PC-3 (cell line): ENCODE measurements at regions not wholly inside any gene's neighbourhood (a gene's known extent, or its start where the extent isn't known, plus 50 kb on each side); places are given as distances from the start of the nearest gene placed in this dataset.

Experiments used
- ATAC-seq: fragments of 200-7000 bp; cut with Tn5 transposase; 2 replicates; pipeline ENCODE4 v1.9.1; 2020; ENCODE audit warnings: mild to moderate bottlenecking, moderate library complexity
- BruUV-seq: library from RNA; stranded (reverse); fragments of 400-500 nt; replicated peaks from 2 replicates; lab custom pipeline; 2021; lab: Mats Ljungman, UMichigan
- CTCF ChIA-PET: fragments of 300-600 bp; sonication (Branson Sonifier 250); formaldehyde crosslinking; loops from one replicate; lab custom pipeline; 2022; ENCODE audit warnings: antibody characterized with exemption; lab: Charles Lee
- POLR2A ChIA-PET: fragments of 300-600 bp; sonication (Branson Sonifier 250); formaldehyde crosslinking; loops from one replicate; lab custom pipeline; 2022; ENCODE audit warnings: antibody characterized with exemption; ENCODE audit not compliant: unreplicated experiment; lab: Charles Lee
- DNase-seq: peaks from one replicate; pipeline ENCODE4 v3.0.0-alpha.2; 2015
- H2AFZ ChIP-seq: fragments of 300-600 bp; sonication (generic); 2 replicates; pipeline ENCODE4 v1.6.0; 2016; ENCODE audit warnings: antibody characterized with exemption, low read length
- H3F3A ChIP-seq: fragments of 300-600 bp; sonication (generic); one replicate; pipeline ENCODE4 v1.6.0; 2017; ENCODE audit warnings: antibody characterized with exemption, low read length, control low read depth, mild to moderate bottlenecking; ENCODE audit not compliant: unreplicated experiment
- H3K27ac ChIP-seq: fragments of 300-600 bp; sonication (generic); 2 replicates; pipeline ENCODE4 v1.5.1; 2016; ENCODE audit warnings: mild to moderate bottlenecking, low read length
- H3K27me3 ChIP-seq: fragments of 300-600 bp; sonication (generic); 2 replicates; pipeline ENCODE4 v1.6.1; 2016; ENCODE audit warnings: low read length, mixed read lengths
- H3K36me3 ChIP-seq: fragments of 300-600 bp; sonication (generic); 2 replicates; pipeline ENCODE4 v1.6.1; 2016; ENCODE audit warnings: low read depth, mixed run types, low read length, mixed read lengths
- H3K4me1 ChIP-seq: fragments of 300-600 bp; sonication (generic); 2 replicates; pipeline ENCODE4 v1.5.1; 2016; ENCODE audit warnings: low read length; ENCODE audit not compliant: insufficient read depth
- H3K4me2 ChIP-seq: fragments of 300-600 bp; sonication (generic); 2 replicates; pipeline ENCODE4 v1.6.0; 2016; ENCODE audit warnings: low read length
- H3K4me3 ChIP-seq: fragments of 300-600 bp; sonication (generic); 2 replicates; pipeline ENCODE4 v1.5.1; 2016; ENCODE audit warnings: mild to moderate bottlenecking, low read length, mixed read lengths
- H3K79me2 ChIP-seq: fragments of 300-600 bp; sonication (generic); 2 replicates; pipeline ENCODE4 v1.6.1; 2017; ENCODE audit warnings: low read length, mixed read lengths
- H3K9ac ChIP-seq: fragments of 300-600 bp; sonication (generic); 2 replicates; pipeline ENCODE4 v1.6.0; 2016; ENCODE audit warnings: mild to moderate bottlenecking, low read length
- H3K9me2 ChIP-seq: fragments of 300-600 bp; sonication (generic); replicated peaks from 2 replicates; pipeline ENCODE4 v1.6.1; 2016; ENCODE audit warnings: mixed run types, low read length, mixed read lengths
- H3K9me3 ChIP-seq: fragments of 300-600 bp; sonication (generic); 2 replicates; pipeline ENCODE4 v1.6.1; 2016; ENCODE audit warnings: low read length, mixed read lengths
- H4K20me1 ChIP-seq: fragments of 300-600 bp; sonication (generic); 2 replicates; pipeline ENCODE4 v1.6.1; 2016; ENCODE audit warnings: low read length, mixed read lengths
- CTCF ChIP-seq: fragments of 300-600 bp; sonication (generic); conservative IDR thresholded peaks from 2 replicates; pipeline ENCODE4 v1.5.1; 2017; ENCODE audit warnings: antibody characterized with exemption, low read depth, mild to moderate bottlenecking, low read length
- EZH2 ChIP-seq: fragments of 300-600 bp; sonication (generic); IDR thresholded peaks from one replicate; pipeline ENCODE4 v1.6.1; 2017; ENCODE audit warnings: antibody characterized with exemption, mild to moderate bottlenecking, low read length; ENCODE audit not compliant: unreplicated experiment
- EZH2phosphoT487 ChIP-seq: fragments of 300-600 bp; sonication (generic); IDR thresholded peaks from 2 replicates; pipeline ENCODE4 v1.6.1; 2018; ENCODE audit warnings: mild to moderate bottlenecking, antibody characterized with exemption, low read length, borderline replicate concordance
- intact Hi-C: fragments of 100-400 bp; cut with micrococcal nuclease; formaldehyde crosslinking; loops from 2 replicates; pipeline ENCODE4 v1.9.0; 2023

GRCh38 chr1:216888731-216889130 is 165.5 kb upstream of the ESRRG start:
- H2AFZ ChIP-seq, result no peak overlapping the region
- peaks cover 5% of the 10 kb centered on the region; the same call in 1 of the 2 replicates for H3K27me3 ChIP-seq
- ChIA-PET CTCF (no interaction called here), POLR2A (no interaction called here)
- intact Hi-C loops, result no loop called here
- no peak for TF ChIP-seq EZH2
- no peak for TF ChIP-seq EZH2phosphoT487
- no peak for TF ChIP-seq CTCF
- H3K4me2 ChIP-seq, result no peak overlapping the region
- H3K9ac ChIP-seq, result no peak overlapping the region
- no peak overlapping the region for H3K4me3 ChIP-seq
- no TSS peak for BruUV-seq
- no peaks in the 10 kb centered on the region for H3F3A ChIP-seq
- H3K36me3 ChIP-seq, result no peaks in the 10 kb centered on the region
- no peak overlapping the region for H3K27ac ChIP-seq
- no peak for ATAC-seq
- H3K4me1 ChIP-seq, result no peaks in the 10 kb centered on the region
- no peak for DNase-seq
- H3K9me2 ChIP-seq, result no peaks in the 10 kb centered on the region
- H4K20me1 ChIP-seq, result no peaks in the 10 kb centered on the region
- H3K9me3 ChIP-seq, result no peaks in the 10 kb centered on the region
- H3K79me2 ChIP-seq, result no peaks in the 10 kb centered on the region

GRCh38 chr1:216887032-216887431 is 163.8 kb upstream of the ESRRG start:
- no peak overlapping the region for H3K27ac ChIP-seq
- H3K9ac ChIP-seq, result no peak overlapping the region
- no peak overlapping the region for H3K4me3 ChIP-seq
- no peaks in the 10 kb centered on the region for H3K79me2 ChIP-seq
- H4K20me1 ChIP-seq, result no peaks in the 10 kb centered on the region
- intact Hi-C loops, result no loop called here
- ChIA-PET POLR2A (no interaction called here), CTCF (no interaction called here)
- no peaks in the 10 kb centered on the region for H3F3A ChIP-seq
- TF ChIP-seq EZH2phosphoT487, result no peak
- no peak for TF ChIP-seq CTCF
- no peak for TF ChIP-seq EZH2
- DNase-seq (no peak), ATAC-seq (peak; percentile 78)
- H3K36me3 ChIP-seq, result no peaks in the 10 kb centered on the region
- no peaks in the 10 kb centered on the region for H3K4me1 ChIP-seq
- no peaks in the 10 kb centered on the region for H3K9me2 ChIP-seq
- H3K9me3 ChIP-seq, result no peaks in the 10 kb centered on the region
- no TSS peak for BruUV-seq
- peaks cover 3% of the 10 kb centered on the region; the same call in 1 of the 2 replicates for H3K27me3 ChIP-seq
- H3K4me2 ChIP-seq, result no peak overlapping the region
- H2AFZ ChIP-seq, result no peak overlapping the region

- intact Hi-C loops, result no loop called here
Measured at GRCh38 chr1:216884614-216885229, 161.5 kb upstream of the ESRRG start.

More at GRCh38 chr1:216884614-216885229, 161.5 kb upstream of the ESRRG start:
- H3K9me2 ChIP-seq, result no peaks in the 10 kb centered on the region
- DNase-seq, result no peak
- H3K27ac ChIP-seq, result no peak overlapping the region
- BruUV-seq, result no TSS peak
- H3K4me2 ChIP-seq, result no peak overlapping the region
- no peak overlapping the region for H3K4me3 ChIP-seq
- no peak for ATAC-seq
- POLR2A ChIA-PET, result no interaction called here
- no peaks in the 10 kb centered on the region for H3K4me1 ChIP-seq
- no peaks in the 10 kb centered on the region for H4K20me1 ChIP-seq
- H3K79me2 ChIP-seq, result no peaks in the 10 kb centered on the region
- peaks cover 3% of the 10 kb centered on the region; the same call in 1 of the 2 replicates for H3K27me3 ChIP-seq
- no peaks in the 10 kb centered on the region for H3K9me3 ChIP-seq
- H3K9ac ChIP-seq, result no peak overlapping the region
- TF ChIP-seq CTCF (no peak), EZH2phosphoT487 (no peak), EZH2 (no peak)
- H3K36me3 ChIP-seq, result no peaks in the 10 kb centered on the region
- H3F3A ChIP-seq, result no peaks in the 10 kb centered on the region
- no peak overlapping the region for H2AFZ ChIP-seq
- CTCF ChIA-PET, result no interaction called here
